H1 (cell line): ENCODE measurements at regions not wholly inside any gene's neighbourhood (a gene's known extent, or its start where the extent isn't known, plus 50 kb on each side); places are given as distances from the start of the nearest gene placed in this dataset.

Experiments
- CTCF ChIA-PET: fragments of 300-600 bp; sonication (Branson Sonifier 250); formaldehyde crosslinking; loops from one replicate; lab custom pipeline; 2021; ENCODE audit not compliant: partially characterized antibody; lab: Charles Lee
- POLR2A ChIA-PET: fragments of 300-600 bp; sonication (Branson Sonifier 250); formaldehyde crosslinking; loops from one replicate; lab custom pipeline; 2021; ENCODE audit warnings: inconsistent platforms; ENCODE audit not compliant: partially characterized antibody; lab: Charles Lee
- DNase-seq, 2 experiments: peaks; one replicate each; pipeline versions ENCODE4 v3.0.0 to v3.0.0-alpha.2; 2010 to 2022; ENCODE audit warnings: low spot score in 2 of 2, low read depth in 1 of 2, mixed read lengths in 1 of 2
- FAIRE-seq: peaks from 2 replicates; lab custom pipeline; 2011; peaks lifted over from hg19 to GRCh38; lab: Jason Lieb, UNC
- H2AFZ ChIP-seq: 2 replicates; pipeline ENCODE4 v1.8.1; 2012; ENCODE audit warnings: low read length, inconsistent platforms
- H2AK5ac ChIP-seq: 2 replicates; pipeline ENCODE4 v1.6.1; 2013; ENCODE audit warnings: low read depth, low read length
- H2BK120ac ChIP-seq: replicated peaks from 2 replicates; pipeline ENCODE3; 2013; ENCODE audit warnings: low read depth, low read length, inconsistent platforms
- H2BK12ac ChIP-seq: 2 replicates; pipeline ENCODE4 v1.6.1; 2013; ENCODE audit warnings: low read depth, low read length
- H2BK15ac ChIP-seq: 2 replicates; pipeline ENCODE4 v1.6.1; 2013; ENCODE audit warnings: low read length
- H2BK20ac ChIP-seq: 2 replicates; pipeline ENCODE4 v1.6.1; 2013; ENCODE audit warnings: low read length
- H2BK5ac ChIP-seq: 2 replicates; pipeline ENCODE4 v1.6.1; 2013; ENCODE audit warnings: low read depth, low read length
- H3K14ac ChIP-seq: 2 replicates; pipeline ENCODE4 v1.6.1; 2013; ENCODE audit warnings: inconsistent platforms; ENCODE audit not compliant: insufficient read length
- H3K18ac ChIP-seq: 2 replicates; pipeline ENCODE4 v1.6.1; 2013; ENCODE audit warnings: low read length; ENCODE audit errors: extremely low read depth
- H3K23ac ChIP-seq: 2 replicates; pipeline ENCODE4 v1.6.1; 2013; ENCODE audit warnings: inconsistent platforms; ENCODE audit not compliant: insufficient read length
- H3K23me2 ChIP-seq: 2 replicates; pipeline ENCODE4 v1.6.1; 2013; ENCODE audit warnings: low read depth, low read length
- H3K27ac ChIP-seq: 2 replicates; pipeline ENCODE4 v1.6.1; 2011; ENCODE audit warnings: low read depth, low read length, inconsistent platforms
- H3K27me3 ChIP-seq, 4 experiments: replicated peaks in 1 of 4; 1 replicate in 1 of 4; 2 replicates in 3 of 4; pipeline versions ENCODE4 v1.6.1 to v1.8.1; 2011 to 2013; ENCODE audit warnings: low read length in 3 of 4, mild to moderate bottlenecking in 3 of 4, inconsistent platforms in 2 of 4, mixed read lengths in 2 of 4, moderate library complexity in 1 of 4; ENCODE audit not compliant: control insufficient read depth in 3 of 4, insufficient read depth in 3 of 4; ENCODE audit errors: extremely low read depth in 1 of 4
- H3K36me3 ChIP-seq, 4 experiments: 2 replicates each; pipeline versions ENCODE4 v1.6.1 to v1.8.1; 2011 to 2013; ENCODE audit warnings: mild to moderate bottlenecking in 4 of 4, low read length in 3 of 4, moderate library complexity in 2 of 4, control low read depth in 1 of 4, inconsistent platforms in 1 of 4; ENCODE audit not compliant: insufficient read depth in 4 of 4, control insufficient read depth in 2 of 4
- H3K4ac ChIP-seq: replicated peaks from 2 replicates; pipeline ENCODE3; 2013; ENCODE audit warnings: low read length, low read depth, mixed read lengths, inconsistent platforms; ENCODE audit not compliant: insufficient read length
- H3K4me1 ChIP-seq, 4 experiments: replicated peaks in 1 of 4; 1 replicate in 1 of 4; 2 replicates in 3 of 4; pipeline versions ENCODE4 v1.6.1 to v1.8.1; 2011 to 2013; ENCODE audit warnings: low read length in 3 of 4, inconsistent platforms in 2 of 4, mixed read lengths in 1 of 4; ENCODE audit not compliant: insufficient read depth in 4 of 4, control insufficient read depth in 3 of 4
- H3K4me2 ChIP-seq, 2 experiments: 2 replicates each; pipeline versions ENCODE4 v1.6.1 to v1.8.1; 2011 to 2013; ENCODE audit warnings: low read depth in 2 of 2, low read length in 2 of 2, control low read depth in 1 of 2, inconsistent platforms in 1 of 2, mild to moderate bottlenecking in 1 of 2; ENCODE audit not compliant: insufficient read depth in 1 of 2
- H3K4me3 ChIP-seq, 4 experiments: fragments of 200-600, 300-600 bp in 1 of 4; sonication (generic), shearing (Covaris generic), sonication (Bioruptor Twin) in 1 of 4; 2 replicates each; pipeline versions ENCODE4 v1.5.1 to v1.8.1; 2011 to 2016; ENCODE audit warnings: low read length in 4 of 4, low read depth in 3 of 4, control low read depth in 2 of 4, inconsistent platforms in 2 of 4, mild to moderate bottlenecking in 2 of 4, mixed read lengths in 1 of 4, moderate library complexity in 1 of 4; ENCODE audit not compliant: insufficient read depth in 2 of 4; ENCODE audit errors: extremely low read depth in 1 of 4
- H3K56ac ChIP-seq: replicated peaks from 2 replicates; pipeline ENCODE3; 2013; ENCODE audit warnings: low read depth, mild to moderate bottlenecking, mixed read lengths, low read length, inconsistent platforms; ENCODE audit not compliant: insufficient read length
- H3K79me1 ChIP-seq: 2 replicates; pipeline ENCODE4 v1.6.1; 2013; ENCODE audit warnings: low read depth, low read length, control low read depth
- H3K79me2 ChIP-seq, 2 experiments: 2 replicates each; pipeline versions ENCODE4 v1.6.1 to v1.8.1; 2012 to 2013; ENCODE audit warnings: low read length in 2 of 2, mild to moderate bottlenecking in 2 of 2, inconsistent platforms in 1 of 2; ENCODE audit not compliant: insufficient read depth in 2 of 2, control insufficient read depth in 1 of 2
- H3K9ac ChIP-seq, 4 experiments: replicated peaks in 1 of 4; 1 replicate in 1 of 4; 2 replicates in 3 of 4; pipeline versions ENCODE4 v1.6.1 to v1.8.1; 2011 to 2013; ENCODE audit warnings: low read depth in 3 of 4, low read length in 3 of 4, control low read depth in 2 of 4, mild to moderate bottlenecking in 2 of 4, moderate library complexity in 2 of 4, inconsistent platforms in 1 of 4; ENCODE audit errors: extremely low read depth in 1 of 4
- H3K9me3 ChIP-seq, 2 experiments: 2 replicates each; pipeline versions ENCODE4 v1.6.1 to v1.8.1; 2012 to 2013; ENCODE audit warnings: mild to moderate bottlenecking in 2 of 2, moderate library complexity in 2 of 2, control low read depth in 1 of 2, inconsistent platforms in 1 of 2, low read depth in 1 of 2, low read length in 1 of 2, mixed read lengths in 1 of 2; ENCODE audit not compliant: insufficient read depth in 2 of 2
- H4K20me1 ChIP-seq, 2 experiments: replicated peaks in 1 of 2; 2 replicates each; pipeline versions ENCODE3 to v1.8.1; 2011 to 2013; ENCODE audit warnings: inconsistent platforms in 2 of 2, low read length in 2 of 2, mild to moderate bottlenecking in 1 of 2; ENCODE audit not compliant: insufficient read depth in 2 of 2, control insufficient read depth in 1 of 2
- H4K5ac ChIP-seq: 2 replicates; pipeline ENCODE4 v1.6.1; 2013; ENCODE audit warnings: low read length, low read depth, mixed read lengths, inconsistent platforms; ENCODE audit not compliant: insufficient read length
- H4K8ac ChIP-seq: 2 replicates; pipeline ENCODE4 v1.8.0; 2013; ENCODE audit warnings: mild to moderate bottlenecking, moderate library complexity, low read length, inconsistent platforms; ENCODE audit not compliant: insufficient read depth; ENCODE audit errors: extremely low read depth
- H4K91ac ChIP-seq: replicated peaks from 2 replicates; pipeline ENCODE3; 2013; ENCODE audit warnings: low read length, mixed read lengths, inconsistent platforms; ENCODE audit not compliant: insufficient read length
- CEBPB ChIP-seq: IDR thresholded peaks from 2 replicates; pipeline ENCODE4 v1.6.1; 2012; ENCODE audit warnings: low read depth, low read length
- CTCF ChIP-seq, 3 experiments: IDR thresholded peaks; 1 replicate in 2 of 3; 2 replicates in 1 of 3; pipeline versions ENCODE4 v1.5.1 to v1.6.1; 2011; ENCODE audit warnings: low read length in 3 of 3, mild to moderate bottlenecking in 3 of 3, inconsistent platforms in 2 of 3, low read depth in 1 of 3, moderate library complexity in 1 of 3; ENCODE audit not compliant: insufficient read depth in 1 of 3; ENCODE audit errors: control extremely low read depth in 1 of 3
- E2F6 ChIP-seq: IDR thresholded peaks from 2 replicates; pipeline ENCODE4 v1.6.1; 2012; ENCODE audit warnings: inconsistent platforms
- MAX ChIP-seq: IDR thresholded peaks from 2 replicates; pipeline ENCODE4 v1.6.1; 2012; ENCODE audit warnings: inconsistent platforms
- NANOG ChIP-seq: IDR thresholded peaks from 2 replicates; pipeline ENCODE4 v1.6.1; 2011; ENCODE audit warnings: low read length, low read depth, mild to moderate bottlenecking, inconsistent platforms; ENCODE audit not compliant: insufficient read depth, poor library complexity, severe bottlenecking
- RAD21 ChIP-seq, 2 experiments: IDR thresholded peaks in 1 of 2; conservative IDR thresholded peaks in 1 of 2; 2 replicates each; pipeline ENCODE4 v1.6.1; 2011; ENCODE audit warnings: low read depth in 2 of 2, low read length in 2 of 2, improper control_type of control experiment in 1 of 2, inconsistent platforms in 1 of 2, mild to moderate bottlenecking in 1 of 2, moderate library complexity in 1 of 2
- RXRA ChIP-seq: IDR thresholded peaks from 2 replicates; pipeline ENCODE4 v1.6.1; 2011; ENCODE audit warnings: low read depth, mild to moderate bottlenecking, low read length, moderate library complexity; ENCODE audit not compliant: insufficient read depth
- whole genome bisulfite sequencing, 2 experiments: shearing (Covaris generic) in 1 of 2; methylation state at CpG; one replicate each; pipeline versions ENCODE4 v1.1.6 to v1.1.7; 2013 to 2015; ENCODE audit warnings: low lambda C conversion rate in 2 of 2, mixed read lengths in 2 of 2, inconsistent platforms in 1 of 2, low coverage in 1 of 2, missing lambda C conversion rate in 1 of 2; ENCODE audit not compliant: insufficient replicate concordance in 2 of 2, insufficient coverage in 1 of 2, insufficient read length in 1 of 2; ENCODE audit errors: extremely low coverage in 1 of 2, missing lambda C conversion rate in 1 of 2; 5-methylcytosine and 5-hydroxymethylcytosine counted together

- no peak overlapping the region for H3K4me3 ChIP-seq
- H2BK5ac ChIP-seq = no peak overlapping the region
- H3K36me3 ChIP-seq = no peaks in the 10 kb centered on the region
- H2AK5ac ChIP-seq = 0 out of 2 replicates have a peak overlapping the region, but pooled peaks have one; percentile 75
- H2BK120ac ChIP-seq = no peak overlapping the region
- no peak overlapping the region for H3K4ac ChIP-seq
- H3K56ac ChIP-seq = no peak overlapping the region
- H3K18ac ChIP-seq = no peak overlapping the region
- H2AFZ ChIP-seq = peak overlapping the region; percentile 41; the same call in 1 of the 2 replicates
- no peaks in the 10 kb centered on the region for H3K9me3 ChIP-seq
- no peaks in the 10 kb centered on the region for H4K20me1 ChIP-seq
- WGBS, 2 experiments = 76% methylated on average over 11 of the region's 13 CpGs; no CpG with 5 or more reads in 1 of the 2 experiments
- H4K8ac ChIP-seq = no peak overlapping the region; the same call in 1 of the 2 replicates
- ChIA-PET POLR2A (no interaction called here), CTCF (interaction anchor here (0.6 to 6.8 kb wide), 64 partner anchors 8 to 1228 kb away, joined by 3 to 55 read pairs (median 4); partner anchors contain the start of gene OSR1)
- H2BK20ac ChIP-seq = no peak overlapping the region
- peak; percentile 47 to 83 for DNase-seq
- no peak overlapping the region for H3K27ac ChIP-seq
- no peaks in the 10 kb centered on the region for H3K27me3 ChIP-seq
- H2BK12ac ChIP-seq = peak overlapping the region; percentile 90; the same call in 1 of the 2 replicates
- H4K91ac ChIP-seq = no peak overlapping the region
- no peak for FAIRE-seq
- H4K5ac ChIP-seq = no peak overlapping the region
- H3K23me2 ChIP-seq = peaks cover 2% of the 10 kb centered on the region; the same call in 1 of the 2 replicates
- 0 out of 2 replicates have a peak, but pooled peaks have one; percentile 35 for TF ChIP-seq MAX
- no peak for TF ChIP-seq CEBPB
- TF ChIP-seq E2F6 = no peak
- TF ChIP-seq RXRA = no peak
- no peak for TF ChIP-seq NANOG
- TF ChIP-seq CTCF (IDR thresholded peaks at IDR 0.05; ENCODE audit: control extremely low read depth in 1 of 3, insufficient read depth in 1 of 3, low read depth in 1 of 3, low read length in 3 of 3) = peak; percentile 77 to 84 (median 77)
- TF ChIP-seq RAD21 (IDR thresholded peaks at IDR 0.05 in 1 of 2, conservative IDR thresholded peaks at IDR 0.05 in 1 of 2; ENCODE audit: low read depth in 2 of 2, low read length in 2 of 2) = peak; percentile 92 to 96
- no peak overlapping the region for H2BK15ac ChIP-seq
- H3K79me1 ChIP-seq = no peaks in the 10 kb centered on the region
- no peak overlapping the region for H3K23ac ChIP-seq
- H3K9ac ChIP-seq = no peak overlapping the region
- H3K4me2 ChIP-seq = no peak overlapping the region
- H3K14ac ChIP-seq = no peak overlapping the region
- H3K4me1 ChIP-seq = no peaks in the 10 kb centered on the region
- no peaks in the 10 kb centered on the region for H3K79me2 ChIP-seq
Measured at GRCh38 chr2:19746611-19747309, 155.0 kb downstream of the TTC32 start.
